HG03469 (cell line): ENCODE measurements at regions not wholly inside any gene's neighbourhood (a gene's known extent, or its start where the extent isn't known, plus 50 kb on each side); places are given as distances from the start of the nearest gene placed in this dataset.

Experiments
- ATAC-seq: cut with Tn5 transposase; IDR thresholded peaks from one replicate; pipeline ENCODE4 v1.9.1; 2021; ENCODE audit warnings: mild to moderate bottlenecking, moderate library complexity, moderate number of reproducible peaks; ENCODE audit not compliant: unreplicated experiment

GRCh38 chr4:11002961-11003360, 318.4 kb upstream of the CLNK start:
- ATAC-seq, result no peak

DNA sequence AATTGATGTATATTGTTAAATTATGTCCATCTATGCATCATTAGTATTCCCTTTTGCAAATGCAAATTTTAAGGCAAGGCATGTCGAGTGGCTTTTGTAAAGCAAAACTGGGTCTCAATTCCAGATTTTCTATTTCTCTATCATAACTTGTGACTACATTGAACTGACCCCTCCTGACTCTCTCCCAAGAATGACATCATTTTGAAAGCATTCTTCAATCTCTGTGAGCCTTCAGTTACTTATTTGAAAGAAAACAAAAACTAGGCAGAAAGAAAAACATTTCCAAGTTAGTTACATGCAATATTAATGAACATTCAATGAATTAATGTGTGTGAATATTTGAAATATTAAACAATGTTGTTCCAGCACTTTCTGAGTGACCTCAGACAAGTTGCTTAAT, 314.3 kb upstream of the CLNK start:
- ATAC-seq, result no peak

DNA sequence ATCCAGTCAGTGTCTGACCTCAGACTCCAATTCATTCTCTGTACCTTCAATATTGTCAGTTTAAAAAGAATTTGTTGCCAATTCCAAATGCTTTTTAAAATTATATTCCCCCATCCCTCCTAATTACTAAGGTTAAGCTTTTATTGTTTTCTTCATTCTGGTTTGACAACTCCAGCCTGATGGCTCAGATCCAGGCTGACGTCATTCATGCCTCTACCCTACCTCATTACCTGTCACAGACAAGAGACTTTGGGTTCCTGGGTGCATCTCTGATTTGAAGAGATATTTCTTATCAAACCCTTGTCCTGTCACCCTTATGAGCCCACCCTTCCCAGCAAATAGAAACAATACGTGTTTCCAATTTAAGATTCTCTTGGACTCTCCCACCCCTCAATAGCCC, 300.2 kb upstream of the CLNK start:
- ATAC-seq, result no peak

DNA sequence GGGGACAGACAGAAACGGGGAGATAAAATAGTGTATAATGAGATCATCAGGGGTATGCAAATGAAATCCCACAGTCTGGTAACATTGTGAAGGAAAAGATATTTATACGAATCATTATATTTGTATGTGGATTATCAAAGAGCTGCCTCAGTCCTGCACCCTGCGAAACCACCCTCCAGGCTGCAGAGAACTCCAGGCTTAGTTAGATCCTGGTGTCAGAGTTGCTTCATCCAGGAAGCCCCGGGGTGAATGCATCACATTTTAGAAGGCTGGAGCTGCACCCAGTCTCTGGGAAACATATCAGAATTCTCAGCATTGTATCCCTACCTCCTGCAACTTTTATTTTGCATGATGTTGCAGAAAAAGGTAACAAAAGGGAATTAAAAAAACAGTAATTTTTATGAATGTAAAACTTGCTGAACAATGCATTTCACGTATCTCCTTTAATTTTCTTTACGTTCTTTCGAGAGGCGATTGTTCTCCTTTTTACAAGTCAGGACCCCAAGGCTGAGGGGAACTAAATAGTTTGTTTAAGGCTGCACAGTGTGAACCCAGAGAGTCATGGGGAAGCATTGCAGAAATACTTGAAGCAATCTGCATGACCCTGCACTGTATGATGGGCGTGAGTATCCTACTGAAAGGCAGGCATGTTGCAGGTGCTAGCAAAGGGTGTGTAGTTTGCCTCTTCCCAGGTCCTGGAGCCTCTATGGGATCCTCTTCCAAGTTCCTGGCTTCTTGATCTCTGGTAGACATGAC, 299.5 kb upstream of the CLNK start:
- ATAC-seq, result no peak

DNA sequence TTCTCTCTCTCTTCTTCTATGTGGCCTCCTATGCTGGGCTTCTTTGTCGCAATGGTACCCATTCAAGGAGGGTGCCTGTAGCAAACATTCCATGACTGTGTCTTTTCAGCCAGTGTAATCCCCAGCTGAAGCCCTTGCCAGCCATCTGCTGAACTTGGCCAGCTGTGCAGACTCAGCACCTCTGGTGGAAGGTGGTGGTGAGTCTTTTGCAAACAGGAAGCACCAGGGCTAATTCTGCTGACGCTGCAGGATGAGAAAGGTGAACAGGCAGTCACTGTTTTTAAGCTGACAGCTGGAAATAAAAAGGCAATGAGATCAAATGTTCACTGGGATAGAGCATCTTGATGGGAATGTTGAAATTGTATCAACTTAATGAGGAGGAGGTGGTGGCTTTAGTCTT, 298.7 kb upstream of the CLNK start:
- peak; percentile 50 for ATAC-seq

DNA sequence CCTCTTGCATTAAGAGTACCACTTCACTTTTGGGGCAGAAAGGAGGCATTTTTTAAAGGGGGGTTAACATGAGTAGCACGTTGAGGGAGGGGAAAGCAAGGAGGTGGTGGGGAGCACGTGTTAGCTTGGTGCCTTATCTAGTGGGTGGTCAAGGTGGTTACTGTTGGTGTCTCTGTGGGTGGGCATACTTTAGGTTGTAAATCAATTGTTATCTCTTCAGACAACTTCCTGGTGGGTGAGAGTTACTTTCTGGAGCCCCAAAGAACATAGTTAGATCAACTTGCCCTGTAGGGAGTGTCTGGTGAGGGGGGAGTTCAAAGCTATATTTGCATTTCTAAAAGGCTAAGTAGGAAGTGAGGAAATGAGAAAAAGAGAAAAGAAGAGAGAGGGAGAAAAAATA, 297.7 kb upstream of the CLNK start:
- ATAC-seq, result no peak

DNA sequence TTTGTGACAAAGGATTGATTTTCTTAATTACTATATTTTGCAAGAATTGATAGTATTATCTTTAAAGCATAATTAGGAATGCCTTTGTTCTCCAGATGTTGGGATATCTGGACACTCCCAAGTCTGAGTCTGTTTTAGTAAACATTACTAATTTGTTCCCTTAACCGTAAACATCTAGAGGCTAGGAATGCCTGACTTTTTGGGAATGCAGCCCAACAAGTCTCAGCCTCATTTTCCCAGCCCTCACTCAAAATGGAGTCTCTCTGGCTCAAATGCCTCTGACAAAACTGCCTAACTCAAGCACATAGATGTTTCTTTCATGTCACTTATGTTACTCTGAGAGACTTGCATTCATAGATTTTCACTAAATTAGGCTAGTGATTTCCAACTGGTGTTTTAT, 297.0 kb upstream of the CLNK start:
- no peak for ATAC-seq

- no peak for ATAC-seq
These were observed 296.5 kb upstream of the CLNK start for GRCh38 chr4:10981096-10981495.

- ATAC-seq, result no peak
These were observed 294.5 kb upstream of the CLNK start for GRCh38 chr4:10979032-10979431.

- ATAC-seq, result peak; percentile 97
These were observed 293.0 kb upstream of the CLNK start for GRCh38 chr4:10977534-10977933.

DNA sequence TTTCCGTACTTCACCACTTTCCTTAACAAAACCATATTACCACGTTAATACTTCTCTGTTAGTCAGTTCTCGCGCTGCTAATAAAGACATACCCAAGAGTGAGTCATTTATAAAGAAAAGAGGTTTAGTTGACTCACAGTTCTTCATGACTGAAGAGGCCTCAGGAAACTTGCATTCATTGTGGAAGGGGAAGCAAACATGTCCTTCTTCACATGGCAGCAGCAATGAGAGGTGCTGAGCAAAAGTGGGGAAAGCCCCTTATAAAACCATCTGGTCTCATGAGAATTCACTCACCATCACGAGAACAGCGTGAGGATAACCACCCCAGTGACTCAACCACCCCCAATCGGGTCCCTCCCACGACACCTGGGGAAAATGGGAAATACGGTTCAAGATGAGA, 289.8 kb upstream of the CLNK start:
- ATAC-seq, result no peak

GRCh38 chr4:10973686-10974085, 289.1 kb upstream of the CLNK start:
- ATAC-seq, result no peak

GRCh38 chr4:10971800-10972401, 287.3 kb upstream of the CLNK start:
- no peak for ATAC-seq

GRCh38 chr4:10965196-10965595, 280.6 kb upstream of the CLNK start:
- no peak for ATAC-seq

GRCh38 chr4:10963958-10964703, 279.6 kb upstream of the CLNK start:
- no peak for ATAC-seq

DNA sequence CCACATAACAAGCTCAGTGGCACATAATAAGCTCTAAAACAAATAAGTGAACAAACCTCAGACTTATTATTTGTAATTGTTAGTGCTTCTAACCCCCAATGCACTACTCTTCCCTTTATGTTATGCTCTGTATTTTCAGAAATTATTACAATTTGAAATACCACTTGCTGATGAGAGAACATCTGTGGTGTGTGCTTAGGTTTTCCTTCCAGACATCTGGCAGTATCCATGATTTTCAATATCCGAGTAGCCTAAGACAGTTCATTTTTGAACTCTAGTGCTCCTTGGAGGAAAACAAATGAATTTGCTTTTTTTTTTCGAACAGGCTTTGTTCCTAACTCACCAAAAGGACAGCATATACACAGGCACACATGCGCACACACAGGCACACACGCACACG, 278.7 kb upstream of the CLNK start:
- no peak for ATAC-seq

- no peak for ATAC-seq
These were observed 277.7 kb upstream of the CLNK start for GRCh38 chr4:10962246-10962645.

DNA sequence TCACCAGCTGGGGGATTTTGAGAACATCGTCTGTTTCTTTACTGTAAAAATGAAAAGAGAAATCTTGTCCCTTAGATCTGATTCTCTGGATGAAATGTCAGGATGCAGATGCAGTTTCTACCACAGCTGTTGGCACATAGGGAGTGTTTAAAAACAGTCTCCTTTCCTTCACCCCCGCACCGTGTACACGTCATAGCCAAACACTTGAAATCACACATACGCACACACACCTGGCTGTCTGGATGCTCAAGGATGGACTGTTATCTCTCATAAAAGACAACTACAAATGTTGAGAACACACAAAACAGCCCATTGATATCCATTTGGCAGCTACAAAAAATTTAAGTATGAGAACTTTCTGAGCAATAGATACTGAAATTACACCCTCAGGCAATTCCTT, 275.8 kb upstream of the CLNK start:
- ATAC-seq, result no peak

GRCh38 chr4:10959586-10959985, 275.0 kb upstream of the CLNK start:
- no peak for ATAC-seq

DNA sequence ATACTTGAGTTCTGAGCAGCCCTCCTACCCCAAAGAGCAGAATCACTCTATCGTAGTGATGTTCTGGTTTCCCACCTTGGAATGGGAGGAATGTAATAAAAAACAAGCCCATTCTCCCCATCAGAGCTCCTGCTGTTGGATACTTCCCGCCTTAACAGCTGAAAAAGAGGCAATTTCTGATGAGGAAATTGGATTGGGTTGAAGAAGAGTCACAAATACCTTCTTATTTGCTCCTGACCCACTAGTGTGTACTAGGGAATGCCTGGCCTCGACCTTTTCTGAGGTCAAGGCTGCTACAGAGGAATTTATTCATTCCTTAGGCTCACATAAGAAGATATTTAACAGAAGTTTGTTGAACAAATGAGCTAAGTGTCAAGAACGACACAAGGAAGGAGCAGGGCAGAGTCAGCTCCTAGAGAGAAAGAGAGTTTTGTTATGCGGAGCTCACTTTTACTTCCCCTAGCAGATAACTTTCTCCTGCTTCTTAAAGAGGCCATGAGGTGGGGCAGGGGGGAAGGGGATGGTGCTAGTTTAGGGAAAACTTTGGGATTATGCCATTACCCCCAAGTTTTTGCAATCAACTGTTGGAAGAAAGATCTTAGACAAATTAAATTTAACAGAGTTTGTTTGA, 273.8 kb upstream of the CLNK start:
- no peak for ATAC-seq

GRCh38 chr4:10951306-10951705, 266.7 kb upstream of the CLNK start:
- no peak for ATAC-seq
